Kidney epithelial cell (primary cell): ENCODE measurements at regions not wholly inside any gene's neighbourhood (a gene's known extent, or its start where the extent isn't known, plus 50 kb on each side); places are given as distances from the start of the nearest gene placed in this dataset.

ENCODE experiments used
- DNase-seq: peaks from one replicate; pipeline ENCODE4 v3.0.0-alpha.2; 2010; ENCODE audit warnings: low read depth
- H3K27me3 ChIP-seq: 2 replicates; pipeline ENCODE4 v1.6.0; 2011; ENCODE audit warnings: low read length; ENCODE audit not compliant: control insufficient read depth, insufficient read depth
- H3K36me3 ChIP-seq: 2 replicates; pipeline ENCODE4 v1.5.1; 2011; ENCODE audit warnings: low read length; ENCODE audit not compliant: control insufficient read depth, insufficient read depth
- H3K4me3 ChIP-seq: 2 replicates; pipeline ENCODE4 v1.5.1; 2011; ENCODE audit warnings: low read depth, mild to moderate bottlenecking, control low read depth, low read length
- CTCF ChIP-seq: IDR thresholded peaks from 2 replicates; pipeline ENCODE4 v1.5.1; 2011; ENCODE audit warnings: mild to moderate bottlenecking, moderate library complexity, low read length, control low read depth, inconsistent platforms; ENCODE audit not compliant: insufficient read depth, poor library complexity, severe bottlenecking

- DNase-seq = no peak
- TF ChIP-seq CTCF = no peak
- no peaks in the 10 kb centered on the region for H3K27me3 ChIP-seq
- H3K36me3 ChIP-seq = no peaks in the 10 kb centered on the region
- no peak overlapping the region for H3K4me3 ChIP-seq
Observed at GRCh38 chr4:55723403-55723802, 87.3 kb upstream of the NMU start.

DNA sequence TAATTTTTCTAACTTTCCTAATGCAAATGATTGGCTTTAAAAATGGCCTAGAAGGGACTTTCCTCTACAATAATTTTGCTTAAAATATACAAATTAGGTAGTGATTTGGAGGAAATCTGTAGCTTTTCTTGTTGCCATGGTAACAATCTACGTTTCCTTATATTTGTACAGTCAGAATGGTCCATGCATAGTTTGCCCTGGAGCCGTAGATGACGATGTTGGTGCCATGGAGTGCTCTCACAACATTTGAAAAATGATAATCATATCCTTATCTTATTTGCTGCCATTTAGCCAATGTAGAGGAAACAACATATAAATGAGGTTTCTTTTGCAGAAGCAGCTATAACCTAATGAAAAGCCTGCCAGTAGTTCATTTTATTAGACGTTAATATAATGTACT lies 89.0 kb upstream of the NMU start:
- no peak for DNase-seq
- no peaks in the 10 kb centered on the region for H3K27me3 ChIP-seq
- no peaks in the 10 kb centered on the region for H3K36me3 ChIP-seq
- no peak for TF ChIP-seq CTCF
- H3K4me3 ChIP-seq = no peak overlapping the region

DNA sequence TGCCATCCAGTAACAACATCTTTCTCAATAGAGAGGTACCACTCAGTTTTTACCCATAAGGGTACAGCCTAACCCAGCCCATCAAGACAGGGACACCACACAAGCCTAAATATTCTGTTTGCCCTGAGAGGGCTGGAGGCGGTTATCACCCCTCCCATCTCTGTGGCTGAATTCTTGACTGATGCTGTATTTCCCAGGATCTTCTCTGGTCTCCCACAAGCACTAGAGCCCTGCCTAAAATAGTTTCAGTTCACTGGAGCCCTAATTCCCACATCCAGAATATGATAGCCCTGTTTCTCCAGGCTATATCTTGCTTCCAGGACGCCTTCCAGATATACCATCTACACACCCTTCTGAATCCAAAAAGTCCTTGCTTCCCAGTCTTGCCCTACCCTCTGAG lies 91.6 kb upstream of the NMU start:
- TF ChIP-seq CTCF = no peak
- H3K27me3 ChIP-seq = no peaks in the 10 kb centered on the region
- H3K4me3 ChIP-seq = no peak overlapping the region
- DNase-seq = no peak
- H3K36me3 ChIP-seq = no peaks in the 10 kb centered on the region

DNA sequence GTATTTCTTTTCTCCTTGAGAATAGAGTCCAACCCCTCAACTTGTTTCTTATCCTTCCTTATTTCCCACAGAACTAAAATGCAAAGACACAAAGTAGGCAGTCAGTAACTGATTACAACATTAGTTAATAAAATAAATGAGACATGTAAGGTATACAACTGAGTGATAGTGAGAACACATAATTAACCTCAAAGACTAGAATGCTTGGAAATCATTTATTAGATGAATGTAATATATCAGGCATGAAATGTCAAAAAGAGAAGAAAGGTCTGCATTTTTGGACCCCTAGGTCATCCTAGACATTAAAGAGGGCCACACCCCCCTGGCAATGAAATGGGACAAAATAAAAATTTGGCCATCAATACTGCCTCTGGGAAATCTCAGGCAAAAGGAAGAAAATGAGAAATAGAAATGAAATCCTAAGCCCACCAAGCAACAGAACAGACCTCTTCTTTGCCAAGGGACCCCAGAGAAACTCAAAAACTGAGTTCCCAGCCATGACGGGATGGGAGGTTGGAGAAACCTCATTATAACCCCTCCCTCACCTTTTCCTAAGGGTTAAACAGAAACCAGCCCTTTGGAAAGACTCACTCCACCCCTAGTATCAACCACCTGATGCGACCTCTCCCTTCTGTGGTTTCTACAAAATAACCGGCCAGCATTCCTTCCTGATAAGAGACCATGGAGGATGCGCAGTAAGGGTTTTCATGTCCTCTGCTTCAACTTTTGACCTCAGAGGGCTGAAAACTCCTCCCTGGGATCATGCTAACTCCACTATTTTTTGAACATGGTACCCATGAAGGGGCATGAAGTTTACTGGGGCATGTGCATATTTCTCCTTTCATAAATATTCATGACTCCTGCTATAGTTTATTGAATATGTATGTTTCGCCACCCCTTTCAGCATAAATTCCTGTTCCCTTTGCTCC lies 90.0 kb upstream of the EXOC1L start:
- Histone ChIP-seq H3K27me3 (no peaks in the 10 kb centered on the region), H3K36me3 (no peaks in the 10 kb centered on the region), H3K4me3 (no peak overlapping the region)
- DNase-seq = no peak
- TF ChIP-seq CTCF = no peak

- TF ChIP-seq CTCF = no peak
- H3K36me3 ChIP-seq = no peaks in the 10 kb centered on the region
- no peaks in the 10 kb centered on the region for H3K27me3 ChIP-seq
- H3K4me3 ChIP-seq = no peak overlapping the region
- DNase-seq = no peak
Observed at GRCh38 chr4:55730280-55730931, 89.2 kb upstream of the EXOC1L start.
